ENCODE measurements at regions not wholly inside any gene's neighbourhood (a gene's known extent, or its start where the extent isn't known, plus 50 kb on each side); places are given as distances from the start of the nearest gene placed in this dataset.
"Not testable (repeated sequence)": the region's sequence is repeated elsewhere in the genome, so short reads cannot be mapped to it uniquely, and the experiment has no call there.

- no peak for ATAC-seq (ENCODE audit: poor library complexity)
Observed at GRCh38 chr18:29925566-29925965, 1117.0 kb downstream of the DSC3 start.

GRCh38 chr18:29912351-29912750 lies 1130.2 kb downstream of the DSC3 start:
- DNase-seq = no peak
- intact Hi-C loops (cut with DNase I) = loop anchor here (10.0 kb wide), 1 partner anchor 62 kb away; no protein-coding TSS in a partner anchor

More at GRCh38 chr18:29925566-29925965, 1117.0 kb downstream of the DSC3 start:
- DNase-seq = no peak
- intact Hi-C loops (cut with DNase I) = no loop called here

GRCh38 chr18:29892960-29893558 lies 1149.5 kb downstream of the DSC3 start:
- intact Hi-C loops (cut with DNase I) = no loop called here
- ATAC-seq (ENCODE audit: poor library complexity) = no peak
- DNase-seq = no peak

More at GRCh38 chr18:29912351-29912750, 1130.2 kb downstream of the DSC3 start:
- no peak for ATAC-seq (ENCODE audit: poor library complexity)

- ATAC-seq (ENCODE audit: poor library complexity) = no peak
- no peak for DNase-seq
- intact Hi-C loops (cut with DNase I) = no loop called here
Observed at GRCh38 chr18:29883114-29883513, 1159.4 kb downstream of the DSC3 start.

GRCh38 chr18:29882620-29883019 lies 1159.9 kb downstream of the DSC3 start:
- DNase-seq = no peak
- intact Hi-C loops (cut with DNase I) = no loop called here
- ATAC-seq (ENCODE audit: poor library complexity) = no peak

GRCh38 chr18:29879763-29880162 lies 1162.8 kb downstream of the DSC3 start:
- ATAC-seq (ENCODE audit: poor library complexity) (no peak), DNase-seq (no peak)
- intact Hi-C loops (cut with DNase I) = no loop called here

GRCh38 chr18:29874519-29875098 lies 1167.9 kb downstream of the DSC3 start:
- ATAC-seq (ENCODE audit: poor library complexity) (no peak), DNase-seq (no peak)
- intact Hi-C loops (cut with DNase I) = no loop called here

GRCh38 chr18:29873211-29873610 lies 1169.3 kb downstream of the DSC3 start:
- no peak for ATAC-seq (ENCODE audit: poor library complexity)

GRCh38 chr18:29871246-29871645 lies 1171.3 kb downstream of the DSC3 start:
- DNase-seq (no peak), ATAC-seq (ENCODE audit: poor library complexity) (no peak)
- intact Hi-C loops (cut with DNase I) = no loop called here

More at GRCh38 chr18:29873211-29873610, 1169.3 kb downstream of the DSC3 start:
- no peak for DNase-seq
- intact Hi-C loops (cut with DNase I) = no loop called here

GRCh38 chr18:29862824-29863223 lies 1179.7 kb downstream of the DSC3 start:
- DNase-seq (no peak), ATAC-seq (ENCODE audit: poor library complexity) (no peak)
- intact Hi-C loops (cut with DNase I) = no loop called here

GRCh38 chr18:29855637-29856036 lies 1186.9 kb downstream of the DSC3 start:
- no peak for DNase-seq
- no peak for ATAC-seq (ENCODE audit: poor library complexity)
- intact Hi-C loops (cut with DNase I) = no loop called here

GRCh38 chr18:29853126-29853525 lies 1189.4 kb downstream of the DSC3 start:
- intact Hi-C loops (cut with DNase I) = no loop called here
- ATAC-seq (ENCODE audit: poor library complexity) (no peak), DNase-seq (no peak)

GRCh38 chr18:29849144-29849543 lies 1193.4 kb downstream of the DSC3 start:
- ATAC-seq (ENCODE audit: poor library complexity) (no peak), DNase-seq (no peak)
- intact Hi-C loops (cut with DNase I) = no loop called here

DNA sequence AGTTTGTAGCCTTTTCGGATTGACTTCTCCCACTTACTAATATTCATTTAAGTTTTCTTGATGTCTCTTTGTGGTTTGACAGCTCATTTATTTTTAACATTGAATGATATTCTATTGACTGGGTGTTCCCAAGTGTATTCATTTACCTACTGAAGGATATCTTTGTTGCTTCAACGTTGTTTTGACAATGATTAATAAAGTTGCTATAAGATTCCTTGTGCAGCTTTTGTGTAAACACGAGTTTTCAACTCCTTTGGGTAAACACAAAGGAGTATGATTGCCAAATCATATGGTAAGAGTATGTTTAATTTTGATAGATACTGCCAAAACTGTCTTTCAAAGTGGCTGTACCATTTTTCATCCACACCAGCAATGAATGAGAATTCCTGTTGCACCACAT lies 1200.9 kb downstream of the DSC3 start:
- no peak for DNase-seq
- ATAC-seq (ENCODE audit: poor library complexity) = no peak
- intact Hi-C loops (cut with DNase I) = no loop called here

DNA sequence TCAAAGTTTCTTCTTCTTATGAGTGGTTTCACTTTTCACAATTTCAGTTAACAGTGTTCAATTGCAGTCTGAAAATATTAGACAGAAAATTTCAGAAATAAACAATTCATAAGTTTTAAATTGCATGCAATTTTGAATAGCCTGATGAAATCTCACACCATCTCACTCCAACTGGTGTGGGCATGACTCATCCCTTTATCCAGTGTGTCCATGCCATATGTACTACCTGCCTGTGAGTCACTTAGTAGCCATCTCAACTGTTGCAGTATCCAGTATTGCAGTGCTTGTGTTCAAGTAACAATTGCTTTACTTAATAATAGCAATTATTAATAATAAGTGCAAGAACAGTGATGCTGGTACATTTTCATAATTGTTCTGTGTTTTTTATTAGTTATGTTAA lies 1202.5 kb downstream of the DSC3 start:
- DNase-seq (no peak), ATAC-seq (ENCODE audit: poor library complexity) (no peak)
- intact Hi-C loops (cut with DNase I) = no loop called here

GRCh38 chr18:29838961-29839360 lies 1203.6 kb downstream of the DSC3 start:
- DNase-seq; ATAC-seq (ENCODE audit: poor library complexity); intact Hi-C loops (cut with DNase I): not testable (repeated sequence)

- intact Hi-C loops (cut with DNase I) = no loop called here
- ATAC-seq (ENCODE audit: poor library complexity) (no peak), DNase-seq (no peak)
Observed at GRCh38 chr18:29838556-29838955, 1204.0 kb downstream of the DSC3 start.

DNA sequence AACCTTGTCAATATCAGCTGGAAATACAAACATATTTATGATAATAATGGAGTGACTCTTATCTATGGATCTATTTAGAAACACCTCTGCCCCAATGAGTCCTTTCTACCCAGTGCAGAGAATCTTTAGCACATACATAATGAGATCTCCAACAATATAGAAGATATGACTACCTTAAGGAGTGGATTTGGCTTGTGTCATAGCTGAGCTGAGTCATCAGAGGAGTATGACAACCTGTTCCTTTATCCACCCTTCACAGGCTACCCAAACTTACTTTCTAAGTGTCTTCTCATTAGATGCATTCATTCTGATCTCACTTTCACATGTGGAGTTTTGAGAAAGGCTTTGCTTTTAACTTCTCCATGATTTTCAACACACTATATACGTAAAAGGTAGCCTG lies 1218.9 kb downstream of the DSC3 start:
- no peak for ATAC-seq (ENCODE audit: poor library complexity)

GRCh38 chr18:29821544-29821943 lies 1221.0 kb downstream of the DSC3 start:
- DNase-seq (no peak), ATAC-seq (ENCODE audit: poor library complexity) (no peak)
- intact Hi-C loops (cut with DNase I) = no loop called here

More for the DNA sequence above, 1218.9 kb downstream of the DSC3 start:
- intact Hi-C loops (cut with DNase I) = no loop called here
- DNase-seq = no peak

DNA sequence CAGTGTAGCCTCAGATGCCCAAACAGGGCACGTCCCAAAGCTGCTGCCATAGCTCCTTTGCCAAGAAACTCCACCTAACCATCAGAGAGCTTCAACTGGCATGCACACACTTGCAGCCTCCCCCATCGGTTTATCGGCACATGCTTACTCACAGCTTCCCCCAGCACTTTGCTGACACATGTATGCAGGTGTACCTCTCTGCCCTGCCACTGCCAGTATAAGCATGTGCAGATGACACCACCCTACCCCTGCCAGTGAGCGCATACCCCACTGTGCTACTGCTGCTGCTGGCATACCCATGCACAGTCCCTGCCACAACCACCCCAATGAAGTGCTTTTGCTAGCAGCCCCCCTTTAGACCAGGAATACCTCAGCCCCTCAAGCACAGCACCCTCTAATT lies 1231.0 kb downstream of the DSC3 start:
- ATAC-seq (ENCODE audit: poor library complexity) (no peak), DNase-seq (no peak)
- intact Hi-C loops (cut with DNase I) = no loop called here

DNA sequence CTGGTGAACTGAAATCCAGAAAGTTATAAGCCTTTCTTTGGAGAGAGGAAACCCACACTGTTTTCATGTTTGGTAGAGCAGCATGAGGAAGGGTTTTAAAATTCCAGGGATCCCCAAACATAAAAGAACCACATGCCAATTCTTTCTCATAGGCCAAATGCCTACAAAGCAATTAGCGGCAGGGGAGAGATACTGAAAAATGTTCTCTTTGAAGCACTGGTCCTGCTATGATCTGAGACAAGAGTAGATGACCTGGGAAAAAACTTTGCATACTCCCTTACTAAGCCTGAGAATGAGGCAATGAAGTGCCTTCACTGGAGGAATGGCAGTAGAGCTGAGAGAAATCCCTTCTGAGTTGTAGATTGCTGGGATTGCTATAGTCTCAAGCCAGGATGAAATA lies 1261.7 kb downstream of the DSC3 start:
- ATAC-seq (ENCODE audit: poor library complexity) = no peak
- intact Hi-C loops (cut with DNase I) = no loop called here
- no peak for DNase-seq

Data from Right ventricle myocardium superior (tissue), 1 donor.